Pancreas (tissue), 10 donors: ENCODE measurements at regions not wholly inside any gene's neighbourhood (a gene's known extent, or its start where the extent isn't known, plus 50 kb on each side); places are given as distances from the start of the nearest gene placed in this dataset.

ENCODE experiments used
- ATAC-seq, 4 donors: fragments of 200-7000 bp; cut with Tn5 transposase; one replicate each; pipeline versions ENCODE4 v1.8.0 to v1.9.1; 2020; ENCODE audit warnings: mild to moderate bottlenecking in 4 of 4, moderate library complexity in 4 of 4
- DNase-seq, 6 donors: peaks; one replicate each; pipeline ENCODE4 v3.0.0-alpha.2; 2020
- FAIRE-seq: peaks from 2 replicates; lab custom pipeline; 2012; peaks lifted over from hg19 to GRCh38; lab: Jason Lieb, UNC
- H3K27ac ChIP-seq, 4 donors: fragments of 200-600 bp; sonication (generic); 1 replicate in 3 of 4; 2 replicates in 1 of 4; pipeline versions ENCODE4 v1.5.0 to v1.8.0; 2020
- H3K27me3 ChIP-seq, 4 donors: fragments of 200-600 bp; one replicate each; pipeline ENCODE4 v1.8.0; 2021
- H3K36me3 ChIP-seq, 3 donors: fragments of 200-600 bp; sonication (generic) in 1 of 3; one replicate each; pipeline versions ENCODE4 v1.5.0 to v1.8.0; 2020 to 2021
- H3K4me1 ChIP-seq, 3 donors: fragments of 200-600 bp; one replicate each; pipeline ENCODE4 v1.8.0; 2021
- H3K4me3 ChIP-seq, 4 donors: fragments of 200-600 bp; sonication (generic) in 2 of 4; one replicate each; pipeline versions ENCODE4 v1.5.0 to v1.8.0; 2020 to 2021
- H3K9me3 ChIP-seq, 4 donors: fragments of 200-600 bp; one replicate each; pipeline ENCODE4 v1.8.0; 2021
- WGBS, 2 donors: extraction: QIAGEN DNeasy Blood & Tissue Kit; methylation state at CpG; one replicate each; pipeline ENCODE4 v1.1.7; 2013; 5-methylcytosine and 5-hydroxymethylcytosine counted together
- intact Hi-C, 3 donors: fragments of 100-400 bp; cut with DNase I; formaldehyde crosslinking; loops; one replicate each; pipeline versions ENCODE4 v1.11.1 to v1.14.2; 2022
- TF ChIP-seq, protein P1 (sequence below), 4 donors: fragments of 200-600 bp; sonication (generic) in 3 of 4; IDR thresholded peaks; one replicate each; pipeline versions ENCODE4 v1.5.0 to v1.8.0; 2021; ENCODE audit warnings: antibody characterized with exemption in 4 of 4
- donor health status: healthy with polysubstance abuse.
- donor health status: DM: no; HTN: no; CAD: no; lungs with moderate emphysema.
- donor health status: DM: no; HTN: no; CAD: no.
- donor health status: control.
- donor health status: control.
- donor health status: Bipolar disorder and iron deficiency.
- donor health status: DM: yes; HTN: yes; CAD: no.
- donor health status: DM: no; HTN: no; CAD: no.
- donor health status: DM: no; HTN: no; CAD: no.
- donor health status: DM: yes; HTN: yes; CAD: no.

DNA sequence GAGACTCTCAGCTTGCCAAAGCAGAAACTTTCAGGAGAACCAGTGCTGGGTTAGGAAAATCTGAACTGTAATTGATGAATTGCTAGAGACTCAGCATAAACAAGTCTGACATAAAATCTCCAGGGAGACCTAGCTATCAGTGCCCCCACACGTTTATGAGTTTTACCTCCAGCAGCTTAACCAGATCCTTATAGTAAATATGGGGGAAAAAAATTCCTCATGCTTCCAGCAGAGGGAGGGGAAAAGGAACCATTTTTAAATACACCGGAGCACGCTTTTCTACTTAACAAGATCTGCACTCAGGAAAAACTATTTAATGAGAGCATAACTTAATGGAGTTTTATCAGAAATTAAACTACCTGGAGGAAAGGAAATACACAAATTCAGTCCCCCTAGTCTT lies 1040.7 kb upstream of the INTU start:
- H3K4me3 ChIP-seq, result no peak overlapping the region
- no peak for DNase-seq
- intact Hi-C loops, result no loop called here
- no peaks in the 10 kb centered on the region for H3K27me3 ChIP-seq
- no peak overlapping the region for H3K27ac ChIP-seq
- ATAC-seq, result no peak
- no peaks in the 10 kb centered on the region for H3K4me1 ChIP-seq
- no peak for FAIRE-seq
- 46 to 47% methylated on average over 3 of the region's 3 CpGs for WGBS, 2 donors
- no peaks in the 10 kb centered on the region for H3K9me3 ChIP-seq
- H3K36me3 ChIP-seq, result no peaks in the 10 kb centered on the region
- TF ChIP-seq, protein P1, sequence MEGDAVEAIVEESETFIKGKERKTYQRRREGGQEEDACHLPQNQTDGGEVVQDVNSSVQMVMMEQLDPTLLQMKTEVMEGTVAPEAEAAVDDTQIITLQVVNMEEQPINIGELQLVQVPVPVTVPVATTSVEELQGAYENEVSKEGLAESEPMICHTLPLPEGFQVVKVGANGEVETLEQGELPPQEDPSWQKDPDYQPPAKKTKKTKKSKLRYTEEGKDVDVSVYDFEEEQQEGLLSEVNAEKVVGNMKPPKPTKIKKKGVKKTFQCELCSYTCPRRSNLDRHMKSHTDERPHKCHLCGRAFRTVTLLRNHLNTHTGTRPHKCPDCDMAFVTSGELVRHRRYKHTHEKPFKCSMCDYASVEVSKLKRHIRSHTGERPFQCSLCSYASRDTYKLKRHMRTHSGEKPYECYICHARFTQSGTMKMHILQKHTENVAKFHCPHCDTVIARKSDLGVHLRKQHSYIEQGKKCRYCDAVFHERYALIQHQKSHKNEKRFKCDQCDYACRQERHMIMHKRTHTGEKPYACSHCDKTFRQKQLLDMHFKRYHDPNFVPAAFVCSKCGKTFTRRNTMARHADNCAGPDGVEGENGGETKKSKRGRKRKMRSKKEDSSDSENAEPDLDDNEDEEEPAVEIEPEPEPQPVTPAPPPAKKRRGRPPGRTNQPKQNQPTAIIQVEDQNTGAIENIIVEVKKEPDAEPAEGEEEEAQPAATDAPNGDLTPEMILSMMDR (IDR thresholded peaks at IDR 0.05), result no peak

DNA sequence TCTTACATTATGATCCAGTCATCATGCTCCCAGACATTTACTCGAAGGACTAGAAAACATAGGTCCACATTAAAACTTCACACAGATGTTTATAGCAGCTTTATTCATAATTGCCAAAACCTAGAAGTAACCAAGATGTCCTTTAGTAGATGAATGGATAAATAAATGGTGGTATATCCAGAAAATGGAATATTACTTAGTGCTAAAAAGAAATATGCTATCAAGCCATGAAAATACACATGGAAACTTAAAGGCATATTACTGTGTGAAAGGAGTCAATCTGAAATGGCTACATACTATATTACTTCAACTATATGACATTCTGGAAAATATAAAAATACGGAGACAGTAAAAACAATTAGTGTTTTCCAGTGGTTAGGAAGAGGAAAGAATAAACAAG lies 1039.1 kb upstream of the INTU start:
- Histone ChIP-seq H3K9me3 (no peaks in the 10 kb centered on the region), H3K27me3 (no peaks in the 10 kb centered on the region), H3K27ac (no peak overlapping the region), H3K4me3 (no peak overlapping the region), H3K36me3 (no peaks in the 10 kb centered on the region), H3K4me1 (no peaks in the 10 kb centered on the region)
- no peak for ATAC-seq
- no peak for FAIRE-seq
- TF ChIP-seq, protein P1 (IDR thresholded peaks at IDR 0.05), result no peak
- no peak for DNase-seq
- 64 to 84% methylated on average over 2 of the region's 2 CpGs for WGBS, 2 donors
- intact Hi-C loops, result no loop called here

DNA sequence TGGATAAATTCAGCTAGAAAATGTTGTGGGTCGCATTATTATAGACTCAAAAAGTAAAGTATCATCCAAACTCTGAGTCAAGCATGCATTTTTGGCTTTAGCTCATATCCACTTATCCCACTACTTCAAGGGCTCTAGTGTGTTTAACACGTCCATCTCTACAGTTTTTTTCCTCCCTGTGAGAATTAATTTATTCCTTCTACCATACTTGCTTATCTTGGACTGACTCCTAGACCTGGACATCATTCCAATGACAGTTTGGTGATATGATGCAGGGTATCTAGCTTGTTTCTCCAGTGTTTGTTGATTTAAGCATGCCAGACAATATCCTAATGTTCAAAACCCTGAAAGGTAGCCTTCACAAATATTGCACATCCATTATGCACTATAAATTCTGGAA lies 1037.1 kb upstream of the INTU start:
- H3K27ac ChIP-seq, result no peak overlapping the region
- H3K36me3 ChIP-seq, result no peaks in the 10 kb centered on the region
- no peaks in the 10 kb centered on the region for H3K4me1 ChIP-seq
- no peaks in the 10 kb centered on the region for H3K9me3 ChIP-seq
- 38 to 47% methylated on average over 2 of the region's 2 CpGs for WGBS, 2 donors
- no peaks in the 10 kb centered on the region for H3K27me3 ChIP-seq
- ATAC-seq (no peak), DNase-seq (no peak), FAIRE-seq (no peak)
- H3K4me3 ChIP-seq, result no peak overlapping the region
- intact Hi-C loops, result no loop called here
- TF ChIP-seq, protein P1 (IDR thresholded peaks at IDR 0.05), result no peak

DNA sequence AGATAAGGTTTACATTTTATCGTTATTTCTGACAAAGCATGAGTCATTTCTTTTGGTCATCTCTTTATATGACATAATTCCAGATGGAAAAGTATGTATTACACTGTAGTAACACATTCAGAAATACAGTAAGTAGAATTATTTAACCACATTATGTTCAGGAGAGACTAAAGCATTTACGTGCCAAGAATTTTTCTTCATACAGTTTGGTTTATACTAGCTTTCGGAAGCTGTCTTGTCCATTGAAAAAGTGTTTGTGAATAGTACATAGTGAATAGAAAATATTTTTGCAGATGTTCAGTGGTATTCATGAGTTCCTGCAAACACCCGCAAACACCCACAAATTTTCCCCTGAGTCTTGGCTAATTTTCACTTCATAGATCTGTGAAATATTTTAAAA lies 1033.0 kb upstream of the INTU start:
- Histone ChIP-seq H3K4me3 (no peak overlapping the region), H3K4me1 (no peaks in the 10 kb centered on the region), H3K36me3 (no peaks in the 10 kb centered on the region), H3K27me3 (no peaks in the 10 kb centered on the region), H3K27ac (no peak overlapping the region), H3K9me3 (no peaks in the 10 kb centered on the region)
- TF ChIP-seq, protein P1 (IDR thresholded peaks at IDR 0.05), result no peak
- ATAC-seq (no peak), FAIRE-seq (no peak), DNase-seq (no peak)
- intact Hi-C loops, result no loop called here
- WGBS, 2 donors, result 66 to 76% methylated on average over 4 of the region's 4 CpGs

DNA sequence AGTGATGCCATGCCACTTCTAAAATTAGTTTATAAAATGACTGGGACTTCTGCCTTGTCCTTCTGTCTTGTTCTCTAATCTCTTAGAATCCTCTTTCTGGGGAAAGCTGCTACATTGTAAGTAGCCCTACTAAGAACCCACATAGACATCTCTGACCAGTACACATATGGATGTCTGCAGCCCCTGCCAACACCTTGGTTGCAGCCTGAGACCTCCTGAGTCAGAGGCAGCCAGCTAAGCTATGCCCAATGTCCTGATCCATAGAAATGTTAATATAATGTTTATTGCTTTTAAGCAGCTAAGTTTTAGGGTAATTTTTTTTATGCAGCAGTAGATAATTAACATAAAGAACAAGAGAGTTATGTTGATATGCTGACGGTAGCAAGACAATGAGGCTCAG lies 1029.5 kb upstream of the INTU start:
- Histone ChIP-seq H3K27me3 (no peaks in the 10 kb centered on the region), H3K36me3 (no peaks in the 10 kb centered on the region), H3K4me1 (no peaks in the 10 kb centered on the region), H3K9me3 (no peaks in the 10 kb centered on the region), H3K27ac (no peak overlapping the region), H3K4me3 (no peak overlapping the region)
- no peak for FAIRE-seq
- TF ChIP-seq, protein P1 (IDR thresholded peaks at IDR 0.05), result no peak
- intact Hi-C loops, result no loop called here
- WGBS, 2 donors, result 29 to 35% methylated on average over 1 of the region's 1 CpG
- ATAC-seq, result no peak
- no peak for DNase-seq
